ENCODE measurements at regions not wholly inside any gene's neighbourhood (a gene's known extent, or its start where the extent isn't known, plus 50 kb on each side); places are given as distances from the start of the nearest gene placed in this dataset.

- ATAC-seq = no peak
- intact Hi-C loops (cut with micrococcal nuclease) = loop anchor here (10.0 kb wide), 1 partner anchor 1703 kb away; no protein-coding TSS in a partner anchor
These were observed 129.5 kb upstream of the ITGA1 start for GRCh38 chr5:52658246-52658645.

GRCh38 chr5:52660621-52661020 is 127.1 kb upstream of the ITGA1 start:
- no peak for DNase-seq
- intact Hi-C loops (cut with micrococcal nuclease) = no loop called here
- ATAC-seq = no peak

More at GRCh38 chr5:52658246-52658645, 129.5 kb upstream of the ITGA1 start:
- no peak for DNase-seq

- ATAC-seq = no peak
- intact Hi-C loops (cut with micrococcal nuclease) = no loop called here
- no peak for DNase-seq
These were observed 125.7 kb upstream of the ITGA1 start for GRCh38 chr5:52661903-52662595.

- intact Hi-C loops (cut with micrococcal nuclease) = no loop called here
- ATAC-seq (peak; percentile 74), DNase-seq (peak; percentile 25)
These were observed 122.2 kb upstream of the ITGA1 start for GRCh38 chr5:52665559-52665958.

- DNase-seq = no peak
- ATAC-seq = no peak
- intact Hi-C loops (cut with micrococcal nuclease) = no loop called here
These were observed 119.6 kb upstream of the ITGA1 start for GRCh38 chr5:52668139-52668538.

GRCh38 chr5:52668544-52669185 is 119.1 kb upstream of the ITGA1 start:
- no peak for ATAC-seq
- intact Hi-C loops (cut with micrococcal nuclease) = no loop called here
- DNase-seq = no peak

- DNase-seq = no peak
- intact Hi-C loops (cut with micrococcal nuclease) = no loop called here
- no peak for ATAC-seq
These were observed 115.3 kb upstream of the ITGA1 start for GRCh38 chr5:52672459-52672858.

GRCh38 chr5:52673495-52673894 is 114.2 kb upstream of the ITGA1 start:
- ATAC-seq = no peak
- no peak for DNase-seq
- intact Hi-C loops (cut with micrococcal nuclease) = no loop called here

- no peak for DNase-seq
- intact Hi-C loops (cut with micrococcal nuclease) = no loop called here
- ATAC-seq = no peak
These were observed 112.7 kb upstream of the ITGA1 start for GRCh38 chr5:52674815-52675545.

- ATAC-seq = no peak
- intact Hi-C loops (cut with micrococcal nuclease) = loop anchor here (10.0 kb wide), 1 partner anchor 212 kb away; no protein-coding TSS in a partner anchor
- DNase-seq = no peak
These were observed 105.2 kb upstream of the ITGA1 start for GRCh38 chr5:52682492-52682891.

GRCh38 chr5:52684051-52684450 is 103.7 kb upstream of the ITGA1 start:
- intact Hi-C loops (cut with micrococcal nuclease) = loop anchor here (10.0 kb wide), 1 partner anchor 211 kb away; no protein-coding TSS in a partner anchor

GRCh38 chr5:52685566-52685965 is 102.2 kb upstream of the ITGA1 start:
- intact Hi-C loops (cut with micrococcal nuclease) = loop anchor here (10.0 kb wide), 1 partner anchor 209 kb away; no protein-coding TSS in a partner anchor
- no peak for DNase-seq
- no peak for ATAC-seq

More at GRCh38 chr5:52684051-52684450, 103.7 kb upstream of the ITGA1 start:
- no peak for DNase-seq
- ATAC-seq = no peak

GRCh38 chr5:52685971-52686370 is 101.7 kb upstream of the ITGA1 start:
- intact Hi-C loops (cut with micrococcal nuclease) = loop anchor here (10.0 kb wide), 1 partner anchor 209 kb away; no protein-coding TSS in a partner anchor
- ATAC-seq = no peak
- no peak for DNase-seq

GRCh38 chr5:52690236-52690768 is 97.4 kb upstream of the ITGA1 start:
- ATAC-seq = peak; percentile 40
- intact Hi-C loops (cut with micrococcal nuclease) = no loop called here

GRCh38 chr5:52692039-52692438 is 95.7 kb upstream of the ITGA1 start:
- ATAC-seq = no peak

More at GRCh38 chr5:52690236-52690768, 97.4 kb upstream of the ITGA1 start:
- DNase-seq = no peak

GRCh38 chr5:52692606-52693005 is 95.1 kb upstream of the ITGA1 start:
- ATAC-seq (no peak), DNase-seq (no peak)
- intact Hi-C loops (cut with micrococcal nuclease) = no loop called here

More at GRCh38 chr5:52692039-52692438, 95.7 kb upstream of the ITGA1 start:
- intact Hi-C loops (cut with micrococcal nuclease) = no loop called here
- no peak for DNase-seq

GRCh38 chr5:52693280-52693679 is 94.4 kb upstream of the ITGA1 start:
- ATAC-seq (peak; percentile 53), DNase-seq (peak; percentile 38)
- intact Hi-C loops (cut with micrococcal nuclease) = no loop called here

GRCh38 chr5:52693836-52694235 is 93.9 kb upstream of the ITGA1 start:
- DNase-seq (no peak), ATAC-seq (no peak)
- intact Hi-C loops (cut with micrococcal nuclease) = no loop called here

- DNase-seq (no peak), ATAC-seq (no peak)
- intact Hi-C loops (cut with micrococcal nuclease) = no loop called here
These were observed 93.1 kb upstream of the ITGA1 start for GRCh38 chr5:52694648-52695047.

- intact Hi-C loops (cut with micrococcal nuclease) = loop anchor here (10.0 kb wide), 1 partner anchor 82 kb away; the partner anchor contains the start of genes ITGA1 and PELO
- ATAC-seq (no peak), DNase-seq (no peak)
These were observed 84.8 kb upstream of the ITGA1 start for GRCh38 chr5:52702877-52703276.

All from left ventricle myocardium superior (tissue), 1 donor.